Lower leg skin (tissue), 4 donors: ENCODE measurements at regions not wholly inside any gene's neighbourhood (a gene's known extent, or its start where the extent isn't known, plus 50 kb on each side); places are given as distances from the start of the nearest gene placed in this dataset.
"Not testable (repeated sequence)": the region's sequence is repeated elsewhere in the genome, so short reads cannot be mapped to it uniquely, and the experiment has no call there.

Source experiments
- DNase-seq, 2 donors: peaks; one replicate each; pipeline ENCODE4 v3.0.0-alpha.2; 2019; ENCODE audit warnings: low spot score in 2 of 2
- H3K4me3 ChIP-seq: fragments of 200-600 bp; sonication (generic); 2 replicates; pipeline ENCODE4 v1.5.1; 2017; ENCODE audit warnings: mild to moderate bottlenecking, low read depth; ENCODE audit not compliant: poor library complexity, severe bottlenecking
- POLR2A ChIP-seq, 2 donors: fragments of 450-650 bp; IDR thresholded peaks; one replicate each; pipeline ENCODE4 v1.6.1; 2016 to 2017; ENCODE audit warnings: antibody characterized with exemption in 2 of 2, mild to moderate bottlenecking in 1 of 2, moderate library complexity in 1 of 2
- WGBS, 2 donors: methylation state at CpG; one replicate each; pipeline ENCODE4 v1.1.5; 2018; 5-methylcytosine and 5-hydroxymethylcytosine counted together
- intact Hi-C: fragments of 100-400 bp; cut with DNase I; formaldehyde crosslinking; loops from one replicate; pipeline ENCODE4 v1.15.0; 2023; ENCODE audit warnings: low total_unique reads
- TF ChIP-seq, protein P1 (sequence below), 3 donors: fragments of 450-650 bp; IDR thresholded peaks; one replicate each; pipeline ENCODE4 v1.5.1; 2016; ENCODE audit warnings: antibody characterized with exemption in 3 of 3, mild to moderate bottlenecking in 3 of 3, moderate library complexity in 2 of 3

DNA sequence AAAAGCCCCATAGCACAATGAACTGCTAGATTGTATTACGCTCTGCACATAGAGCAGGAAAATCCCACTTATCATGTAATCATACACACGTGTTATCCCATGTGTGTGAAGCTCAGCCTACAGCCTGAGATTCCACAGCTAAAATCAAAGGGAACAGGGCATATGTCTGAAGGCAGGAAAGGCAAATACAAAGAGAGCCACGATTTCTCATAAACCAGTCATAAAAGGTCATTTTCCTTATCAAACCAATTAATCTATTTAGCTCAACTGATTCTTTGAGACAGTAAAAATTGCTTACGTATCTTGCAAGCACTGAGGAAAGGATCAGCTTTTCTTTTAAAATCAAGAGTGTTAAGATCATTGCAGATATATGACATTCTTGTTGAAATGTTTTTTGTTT is 199.5 kb upstream of the TBL1XR1 start:
- no peak for DNase-seq
- intact Hi-C loops = no loop called here
- TF ChIP-seq, protein P1, sequence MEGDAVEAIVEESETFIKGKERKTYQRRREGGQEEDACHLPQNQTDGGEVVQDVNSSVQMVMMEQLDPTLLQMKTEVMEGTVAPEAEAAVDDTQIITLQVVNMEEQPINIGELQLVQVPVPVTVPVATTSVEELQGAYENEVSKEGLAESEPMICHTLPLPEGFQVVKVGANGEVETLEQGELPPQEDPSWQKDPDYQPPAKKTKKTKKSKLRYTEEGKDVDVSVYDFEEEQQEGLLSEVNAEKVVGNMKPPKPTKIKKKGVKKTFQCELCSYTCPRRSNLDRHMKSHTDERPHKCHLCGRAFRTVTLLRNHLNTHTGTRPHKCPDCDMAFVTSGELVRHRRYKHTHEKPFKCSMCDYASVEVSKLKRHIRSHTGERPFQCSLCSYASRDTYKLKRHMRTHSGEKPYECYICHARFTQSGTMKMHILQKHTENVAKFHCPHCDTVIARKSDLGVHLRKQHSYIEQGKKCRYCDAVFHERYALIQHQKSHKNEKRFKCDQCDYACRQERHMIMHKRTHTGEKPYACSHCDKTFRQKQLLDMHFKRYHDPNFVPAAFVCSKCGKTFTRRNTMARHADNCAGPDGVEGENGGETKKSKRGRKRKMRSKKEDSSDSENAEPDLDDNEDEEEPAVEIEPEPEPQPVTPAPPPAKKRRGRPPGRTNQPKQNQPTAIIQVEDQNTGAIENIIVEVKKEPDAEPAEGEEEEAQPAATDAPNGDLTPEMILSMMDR (IDR thresholded peaks at IDR 0.05) = no peak
- no peak for TF ChIP-seq POLR2A (IDR thresholded peaks at IDR 0.05)
- WGBS, 2 donors = 63 to 66% methylated on average over 4 of the region's 4 CpGs
- H3K4me3 ChIP-seq = no peak overlapping the region

DNA sequence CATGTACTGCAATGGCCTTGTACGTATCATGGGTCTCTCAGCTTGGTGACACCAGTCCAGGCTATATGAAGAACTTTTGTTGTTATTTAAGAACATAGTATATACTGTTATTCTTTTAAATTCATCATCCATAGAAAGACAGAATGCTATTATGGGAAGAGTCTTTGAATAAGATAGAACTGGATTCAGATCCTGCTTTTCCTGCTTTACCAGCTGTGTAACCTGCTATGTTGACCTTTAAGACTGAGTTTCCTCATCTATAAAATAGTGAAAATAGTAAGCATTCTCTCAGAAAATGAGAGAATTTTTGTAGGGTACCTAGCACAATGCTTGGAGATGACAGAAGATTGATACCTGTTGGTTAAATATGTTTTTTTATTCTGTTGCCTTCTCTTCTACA is 204.1 kb upstream of the TBL1XR1 start:
- intact Hi-C loops = no loop called here
- no peak overlapping the region for H3K4me3 ChIP-seq
- no peak for TF ChIP-seq POLR2A (IDR thresholded peaks at IDR 0.05)
- TF ChIP-seq, protein P1 (IDR thresholded peaks at IDR 0.05) = no peak
- 89 to 98% methylated on average over 1 of the region's 1 CpG for WGBS, 2 donors
- no peak for DNase-seq

DNA sequence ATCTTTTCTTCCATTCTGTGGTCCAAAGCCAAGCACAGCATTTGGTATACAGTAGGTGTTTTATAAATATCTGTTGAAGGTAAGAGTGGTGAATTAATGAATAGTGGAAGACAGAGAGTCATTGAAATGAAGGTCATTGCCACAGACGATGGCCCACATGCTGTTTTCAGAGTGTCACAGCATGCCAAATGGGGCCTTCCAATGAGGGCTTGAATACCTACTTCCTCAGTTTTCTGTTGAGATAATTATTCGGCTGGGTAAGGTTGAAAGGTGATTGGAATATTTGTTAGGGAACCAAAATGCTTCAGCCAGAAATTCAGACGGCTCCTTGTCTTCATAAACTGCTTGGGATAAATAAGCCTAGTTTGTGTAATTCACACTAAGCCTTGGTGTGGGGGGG is 205.3 kb upstream of the TBL1XR1 start:
- intact Hi-C loops = no loop called here
- H3K4me3 ChIP-seq = no peak overlapping the region
- WGBS, 2 donors = 90 to 92% methylated on average over 3 of the region's 3 CpGs
- no peak for TF ChIP-seq POLR2A (IDR thresholded peaks at IDR 0.05)
- TF ChIP-seq, protein P1 (IDR thresholded peaks at IDR 0.05) = no peak
- no peak for DNase-seq

DNA sequence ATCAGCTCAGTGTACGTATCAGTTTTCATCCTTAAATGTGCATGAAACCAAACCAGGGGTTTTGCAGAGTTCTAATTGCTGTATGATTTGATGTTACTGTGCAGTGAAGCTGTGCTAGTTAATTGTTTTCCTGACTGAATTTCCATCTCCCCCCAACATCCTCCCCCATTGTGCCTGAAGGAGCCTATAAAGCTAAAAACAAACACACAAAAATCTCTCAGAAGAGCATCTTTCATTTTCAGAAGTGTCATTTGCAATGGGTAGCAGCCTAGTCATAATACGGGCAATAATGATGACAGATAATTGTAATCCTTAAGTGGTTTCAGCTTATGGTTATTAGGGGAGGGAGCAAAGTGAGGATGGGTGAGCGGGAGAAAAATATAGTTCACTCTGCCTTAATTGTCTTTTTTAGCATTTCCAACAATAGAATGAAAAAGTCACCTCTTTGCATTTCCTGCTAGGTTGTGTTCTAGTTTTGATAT is 207.9 kb upstream of the TBL1XR1 start:
- WGBS, 2 donors = 89 to 92% methylated on average over 3 of the region's 3 CpGs
- no peak for DNase-seq
- TF ChIP-seq, protein P1 (IDR thresholded peaks at IDR 0.05) = no peak
- no peak for TF ChIP-seq POLR2A (IDR thresholded peaks at IDR 0.05)
- intact Hi-C loops = no loop called here
- H3K4me3 ChIP-seq = no peak overlapping the region

DNA sequence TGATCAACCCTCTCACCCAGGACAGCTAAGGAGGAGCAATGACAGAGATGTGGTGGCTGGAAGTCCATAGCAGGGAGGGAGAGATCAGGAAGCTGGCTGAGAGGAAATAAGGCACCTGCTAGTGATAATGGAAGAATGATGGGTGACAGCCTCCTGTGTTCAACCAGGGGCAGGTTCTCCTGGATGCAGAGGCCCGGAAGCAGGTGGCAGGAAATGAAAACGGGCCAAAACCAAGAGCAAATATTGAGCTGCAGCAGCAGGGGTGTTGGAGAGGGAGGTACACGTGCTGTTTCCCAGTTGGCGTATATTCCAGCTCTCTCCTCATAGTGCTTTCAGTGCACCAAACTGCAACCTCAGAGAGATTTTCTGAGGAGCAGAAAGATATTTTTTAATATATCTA is 213.4 kb upstream of the TBL1XR1 start:
- intact Hi-C loops = no loop called here
- no peak for DNase-seq
- no peak for TF ChIP-seq POLR2A (IDR thresholded peaks at IDR 0.05)
- TF ChIP-seq, protein P1 (IDR thresholded peaks at IDR 0.05) = no peak
- WGBS, 2 donors = 64 to 67% methylated on average over 4 of the region's 4 CpGs
- no peak overlapping the region for H3K4me3 ChIP-seq

DNA sequence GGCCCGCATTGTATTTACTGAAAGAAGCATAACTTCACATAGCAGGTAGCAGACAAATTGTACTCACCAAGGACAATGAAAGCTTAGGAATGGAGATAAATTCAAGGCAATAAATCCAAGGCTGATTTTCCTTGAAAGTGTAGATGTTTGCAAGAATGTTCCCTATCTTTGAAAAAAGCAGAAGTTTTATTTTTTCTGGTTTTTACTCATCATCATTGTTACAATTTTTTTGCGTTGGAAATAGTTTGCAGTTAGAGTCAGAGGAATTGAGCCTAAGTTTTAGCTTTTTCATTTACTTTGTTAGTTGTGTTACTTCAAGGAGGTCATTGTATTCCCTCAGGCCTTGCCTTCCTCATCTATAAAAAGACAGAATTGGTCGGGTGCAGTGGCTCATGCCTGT is 213.9 kb upstream of the TBL1XR1 start:
- WGBS, 2 donors = 81 to 82% methylated on average over 3 of the region's 3 CpGs
- no peak overlapping the region for H3K4me3 ChIP-seq
- DNase-seq = no peak
- intact Hi-C loops = no loop called here
- TF ChIP-seq POLR2A (IDR thresholded peaks at IDR 0.05) = no peak
- TF ChIP-seq, protein P1 (IDR thresholded peaks at IDR 0.05) = no peak

DNA sequence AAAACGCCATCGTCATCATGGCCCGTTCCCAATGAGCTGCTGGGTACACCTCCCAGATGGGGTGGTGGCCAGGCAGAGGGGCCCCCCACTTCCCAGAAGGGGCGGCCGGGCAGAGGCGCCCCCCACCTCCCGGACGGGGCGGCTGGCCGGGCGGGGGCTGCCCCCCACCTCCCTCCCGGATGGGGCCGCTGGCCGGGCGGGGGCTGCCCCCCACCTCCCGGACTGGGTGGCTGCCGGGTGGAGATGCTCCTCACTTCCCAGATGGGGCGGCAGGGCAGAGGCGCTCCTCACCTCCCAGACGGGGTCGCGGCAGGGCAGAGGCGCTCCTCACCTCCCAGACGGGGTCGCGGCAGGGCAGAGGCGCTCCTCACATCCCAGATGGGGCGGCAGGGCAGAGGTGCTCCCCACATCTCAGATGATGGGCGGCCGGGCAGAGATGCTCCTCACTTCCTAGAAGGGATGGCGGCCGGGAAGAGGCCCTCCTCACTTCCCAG is 215.4 kb upstream of the TBL1XR1 start:
- DNase-seq, intact Hi-C loops, H3K4me3 ChIP-seq: not testable (repeated sequence)
- 97 to 98% methylated on average over 24 to 28 of the region's 32 CpGs for WGBS, 2 donors
